Panc1 (cell line): ENCODE measurements at regions not wholly inside any gene's neighbourhood (a gene's known extent, or its start where the extent isn't known, plus 50 kb on each side); places are given as distances from the start of the nearest gene placed in this dataset.

Experiments used
- ATAC-seq: fragments of 200-7000 bp; cut with Tn5 transposase; 2 replicates; pipeline ENCODE4 v1.9.1; 2020; ENCODE audit warnings: mild to moderate bottlenecking, moderate library complexity
- BruUV-seq: library from RNA; stranded (reverse); fragments of 400-500 nt; replicated peaks from 2 replicates; lab custom pipeline; 2021; lab: Mats Ljungman, UMichigan
- CTCF ChIA-PET: fragments of 300-600 bp; sonication (Branson Sonifier 250); formaldehyde crosslinking; loops from one replicate; lab custom pipeline; 2022; ENCODE audit warnings: antibody characterized with exemption; lab: Charles Lee
- POLR2A ChIA-PET: fragments of 300-600 bp; sonication (Branson Sonifier 250); formaldehyde crosslinking; loops from one replicate; lab custom pipeline; 2022; ENCODE audit warnings: antibody characterized with exemption; lab: Charles Lee
- DNase-seq: peaks from one replicate; pipeline ENCODE4 v3.0.0-alpha.2; 2010; ENCODE audit warnings: low read depth, low spot score
- H3K27ac ChIP-seq: 2 replicates; pipeline ENCODE4 v1.5.1; 2011; ENCODE audit warnings: mild to moderate bottlenecking, low read length, inconsistent platforms
- H3K27me3 ChIP-seq: fragments of 200-500 bp; sonication (Bioruptor generic); 2 replicates; pipeline ENCODE4 v1.6.0; 2014; ENCODE audit warnings: low read length, inconsistent platforms; ENCODE audit not compliant: control insufficient read depth, insufficient read depth
- H3K36me3 ChIP-seq: fragments of 200-500 bp; sonication (Bioruptor generic); 2 replicates; pipeline ENCODE4 v1.5.1; 2014; ENCODE audit warnings: inconsistent platforms, mild to moderate bottlenecking, low read length, moderate library complexity; ENCODE audit not compliant: control insufficient read depth, insufficient read depth
- H3K4me1 ChIP-seq: 2 replicates; pipeline ENCODE4 v1.5.1; 2011; ENCODE audit warnings: inconsistent platforms, mild to moderate bottlenecking, low read length, moderate library complexity; ENCODE audit not compliant: control insufficient read depth, insufficient read depth
- H3K4me3 ChIP-seq, 2 experiments: 2 replicates each; pipeline ENCODE4 v1.5.1; 2011 to 2012; ENCODE audit warnings: low read depth in 2 of 2, low read length in 2 of 2, mild to moderate bottlenecking in 2 of 2, inconsistent platforms in 1 of 2, moderate library complexity in 1 of 2
- H3K9me3 ChIP-seq: fragments of 200-500 bp; sonication (Bioruptor generic); 2 replicates; pipeline ENCODE4 v1.5.1; 2014; ENCODE audit warnings: low read depth, mild to moderate bottlenecking, inconsistent platforms, low read length, moderate library complexity; ENCODE audit not compliant: control insufficient read depth, insufficient read depth
- CTCF ChIP-seq: fragments of 450-650 bp; IDR thresholded peaks from 2 replicates; pipeline ENCODE4 v1.5.1; 2017; ENCODE audit warnings: mild to moderate bottlenecking
- POLR2AphosphoS5 ChIP-seq: IDR thresholded peaks from 2 replicates; pipeline ENCODE4 v1.6.1; 2012; ENCODE audit warnings: mild to moderate bottlenecking, low read depth, low read length, moderate library complexity
- REST ChIP-seq, 2 experiments: IDR thresholded peaks; 2 replicates each; pipeline ENCODE4 v1.6.1; 2011 to 2012; ENCODE audit warnings: low read depth in 2 of 2, control low read depth in 1 of 2, low read length in 1 of 2, mild to moderate bottlenecking in 1 of 2, moderate library complexity in 1 of 2; ENCODE audit not compliant: insufficient read depth in 1 of 2
- SIN3A ChIP-seq: IDR thresholded peaks from 2 replicates; pipeline ENCODE4 v1.6.1; 2012; ENCODE audit warnings: low read depth, mild to moderate bottlenecking, low read length, moderate library complexity, borderline replicate concordance; ENCODE audit not compliant: insufficient read depth
- TCF7L2 ChIP-seq: IDR thresholded peaks from 2 replicates; pipeline ENCODE4 v1.6.1; 2011; ENCODE audit warnings: mild to moderate bottlenecking, low read depth, low read length, inconsistent platforms
- in situ Hi-C: cut with HindIII; loops from 2 replicates; pipeline ENCODE4 v1.10.0; 2016; ENCODE audit warnings: low sequenced_read_pairs, low pct_unique_long_range_greater_than_20kb
- intact Hi-C: fragments of 100-400 bp; cut with micrococcal nuclease; formaldehyde crosslinking; loops from one replicate; pipeline ENCODE4 v1.10.0; 2022; ENCODE audit not compliant: unreplicated experiment

GRCh38 chr18:38310936-38311335, 745.3 kb upstream of the CELF4 start:
- ATAC-seq (no peak), DNase-seq (no peak)
- BruUV-seq: no TSS peak
- Histone ChIP-seq H3K27me3 (no peaks in the 10 kb centered on the region), H3K4me3 (no peak overlapping the region), H3K9me3 (no peaks in the 10 kb centered on the region), H3K4me1 (no peaks in the 10 kb centered on the region), H3K27ac (no peak overlapping the region), H3K36me3 (no peaks in the 10 kb centered on the region)
- CTCF ChIA-PET: no interaction called here
- POLR2A ChIA-PET: no interaction called here
- in situ Hi-C loops (no loop called here), intact Hi-C loops (no loop called here)
- no peak for TF ChIP-seq TCF7L2
- no peak for TF ChIP-seq CTCF
- TF ChIP-seq POLR2AphosphoS5: no peak
- no peak for TF ChIP-seq REST (IDR thresholded peaks at IDR 0.05; ENCODE audit: insufficient read depth in 1 of 2, low read depth in 2 of 2, low read length in 1 of 2)
- TF ChIP-seq SIN3A: no peak

GRCh38 chr18:38307914-38308313, 742.3 kb upstream of the CELF4 start:
- H3K27ac ChIP-seq: no peak overlapping the region
- DNase-seq (no peak), ATAC-seq (no peak)
- no peaks in the 10 kb centered on the region for H3K9me3 ChIP-seq
- no TSS peak for BruUV-seq
- no peaks in the 10 kb centered on the region for H3K36me3 ChIP-seq
- intact Hi-C loops: no loop called here
- in situ Hi-C loops: no loop called here
- H3K27me3 ChIP-seq: no peaks in the 10 kb centered on the region
- ChIA-PET POLR2A (no interaction called here), CTCF (no interaction called here)
- H3K4me3 ChIP-seq: no peak overlapping the region
- H3K4me1 ChIP-seq: no peaks in the 10 kb centered on the region
- TF ChIP-seq SIN3A (no peak), TCF7L2 (no peak), POLR2AphosphoS5 (no peak), REST (IDR thresholded peaks at IDR 0.05; ENCODE audit: insufficient read depth in 1 of 2, low read depth in 2 of 2, low read length in 1 of 2) (no peak), CTCF (no peak)
